ENCODE measurements at regions not wholly inside any gene's neighbourhood (a gene's known extent, or its start where the extent isn't known, plus 50 kb on each side); places are given as distances from the start of the nearest gene placed in this dataset.

GRCh38 chr12:111193496-111193895 is 175.4 kb downstream of the PHETA1 start:
- no peak overlapping the region for H3K4me3 Mint-ChIP-seq
- H3K27ac Mint-ChIP-seq, result no peak overlapping the region
- peaks cover 32% of the 10 kb centered on the region for H3K27me3 Mint-ChIP-seq (ENCODE audit: insufficient read depth)
- TF ChIP-seq, protein P1, sequence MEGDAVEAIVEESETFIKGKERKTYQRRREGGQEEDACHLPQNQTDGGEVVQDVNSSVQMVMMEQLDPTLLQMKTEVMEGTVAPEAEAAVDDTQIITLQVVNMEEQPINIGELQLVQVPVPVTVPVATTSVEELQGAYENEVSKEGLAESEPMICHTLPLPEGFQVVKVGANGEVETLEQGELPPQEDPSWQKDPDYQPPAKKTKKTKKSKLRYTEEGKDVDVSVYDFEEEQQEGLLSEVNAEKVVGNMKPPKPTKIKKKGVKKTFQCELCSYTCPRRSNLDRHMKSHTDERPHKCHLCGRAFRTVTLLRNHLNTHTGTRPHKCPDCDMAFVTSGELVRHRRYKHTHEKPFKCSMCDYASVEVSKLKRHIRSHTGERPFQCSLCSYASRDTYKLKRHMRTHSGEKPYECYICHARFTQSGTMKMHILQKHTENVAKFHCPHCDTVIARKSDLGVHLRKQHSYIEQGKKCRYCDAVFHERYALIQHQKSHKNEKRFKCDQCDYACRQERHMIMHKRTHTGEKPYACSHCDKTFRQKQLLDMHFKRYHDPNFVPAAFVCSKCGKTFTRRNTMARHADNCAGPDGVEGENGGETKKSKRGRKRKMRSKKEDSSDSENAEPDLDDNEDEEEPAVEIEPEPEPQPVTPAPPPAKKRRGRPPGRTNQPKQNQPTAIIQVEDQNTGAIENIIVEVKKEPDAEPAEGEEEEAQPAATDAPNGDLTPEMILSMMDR (IDR thresholded peaks at IDR 0.05), result no peak
- no peaks in the 10 kb centered on the region for H3K36me3 Mint-ChIP-seq (ENCODE audit: low read depth)
- H3K4me1 Mint-ChIP-seq (ENCODE audit: low read depth), result no peaks in the 10 kb centered on the region
- no peak for DNase-seq
- H3K9me3 Mint-ChIP-seq, result peaks cover 7% of the 10 kb centered on the region; the same call in 1 of the 2 replicates

GRCh38 chr12:111193067-111193466 is 175.8 kb downstream of the PHETA1 start:
- H3K4me3 Mint-ChIP-seq, result no peak overlapping the region
- TF ChIP-seq, protein P1 (IDR thresholded peaks at IDR 0.05), result no peak
- DNase-seq, result no peak
- no peak overlapping the region for H3K27ac Mint-ChIP-seq
- H3K4me1 Mint-ChIP-seq (ENCODE audit: low read depth), result no peaks in the 10 kb centered on the region
- H3K9me3 Mint-ChIP-seq, result peaks cover 7% of the 10 kb centered on the region; the same call in 1 of the 2 replicates
- peaks cover 32% of the 10 kb centered on the region for H3K27me3 Mint-ChIP-seq (ENCODE audit: insufficient read depth)
- no peaks in the 10 kb centered on the region for H3K36me3 Mint-ChIP-seq (ENCODE audit: low read depth)

- Mint-ChIP-seq H3K27ac (no peak overlapping the region), H3K9me3 (peaks cover 7% of the 10 kb centered on the region; the same call in 1 of the 2 replicates), H3K4me3 (no peak overlapping the region), H3K27me3 (ENCODE audit: insufficient read depth) (peaks cover 33% of the 10 kb centered on the region), H3K36me3 (ENCODE audit: low read depth) (no peaks in the 10 kb centered on the region), H3K4me1 (ENCODE audit: low read depth) (no peaks in the 10 kb centered on the region)
- TF ChIP-seq, protein P1 (IDR thresholded peaks at IDR 0.05), result no peak
- no peak for DNase-seq
Observed at GRCh38 chr12:111192647-111193046, 176.2 kb downstream of the PHETA1 start.

- no peaks in the 10 kb centered on the region for H3K4me1 Mint-ChIP-seq (ENCODE audit: low read depth)
- TF ChIP-seq, protein P1 (IDR thresholded peaks at IDR 0.05), result no peak
- peaks cover 23% of the 10 kb centered on the region for H3K27me3 Mint-ChIP-seq (ENCODE audit: insufficient read depth)
- H3K36me3 Mint-ChIP-seq (ENCODE audit: low read depth), result no peaks in the 10 kb centered on the region
- DNase-seq, result no peak
- H3K4me3 Mint-ChIP-seq, result no peak overlapping the region
- peaks cover 7% of the 10 kb centered on the region; the same call in 1 of the 2 replicates for H3K9me3 Mint-ChIP-seq
- no peak overlapping the region for H3K27ac Mint-ChIP-seq
Observed at GRCh38 chr12:111190741-111191526, 178.0 kb downstream of the PHETA1 start.

DNA sequence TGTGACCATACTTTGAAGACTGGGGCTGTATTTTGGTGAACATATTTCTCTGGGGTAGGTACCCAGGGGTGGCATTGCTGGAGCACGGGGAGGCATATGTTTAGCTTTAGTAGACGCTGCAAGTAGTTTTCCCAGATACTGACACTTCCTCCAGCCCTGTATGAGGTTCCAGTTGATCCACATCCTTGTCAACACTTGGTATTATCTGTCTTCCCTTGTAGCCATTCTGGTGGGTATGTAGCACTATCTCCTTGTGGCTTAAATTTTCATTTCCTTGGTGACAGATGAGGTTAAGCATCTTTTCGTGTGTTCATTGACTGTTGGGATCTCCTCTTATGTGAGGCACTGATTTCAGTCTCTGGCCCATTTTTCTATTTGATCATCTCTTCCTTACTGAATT is 179.1 kb downstream of the PHETA1 start:
- Mint-ChIP-seq H3K36me3 (ENCODE audit: low read depth) (no peaks in the 10 kb centered on the region), H3K27me3 (ENCODE audit: insufficient read depth) (peaks cover 23% of the 10 kb centered on the region), H3K27ac (no peak overlapping the region), H3K4me3 (no peak overlapping the region), H3K9me3 (peaks cover 7% of the 10 kb centered on the region; the same call in 1 of the 2 replicates), H3K4me1 (ENCODE audit: low read depth) (no peaks in the 10 kb centered on the region)
- no peak for DNase-seq
- TF ChIP-seq, protein P1 (IDR thresholded peaks at IDR 0.05), result no peak
